Activated B cell treated with CpG ODN at 0.5 μM for 24 hours (primary cell): ENCODE measurements at regions not wholly inside any gene's neighbourhood (a gene's known extent, or its start where the extent isn't known, plus 50 kb on each side); places are given as distances from the start of the nearest gene placed in this dataset.

Experiments
- ATAC-seq: fragments of 200-7000 bp; cut with Tn5 transposase; one replicate; pipeline ENCODE4 v1.10.0; 2021; ENCODE audit warnings: low read depth, mild to moderate bottlenecking, moderate library complexity
- CTCF ChIA-PET: fragments of 350-600 bp; sonication (Branson Sonifier 250); formaldehyde crosslinking; loops from one replicate; lab custom pipeline; 2021; ENCODE audit warnings: antibody characterized with exemption; lab: Charles Lee
- POLR2A ChIA-PET: fragments of 350-600 bp; sonication (Branson Sonifier 250); formaldehyde crosslinking; loops from one replicate; lab custom pipeline; 2021; ENCODE audit warnings: antibody characterized with exemption; lab: Charles Lee
- DNase-seq: peaks from one replicate; pipeline ENCODE4 v3.0.0; 2022
- H3K27ac Mint-ChIP-seq: one replicate; pipeline ENCODE4 v1.8.0; 2020; ENCODE audit warnings: mixed read lengths
- H3K27me3 Mint-ChIP-seq: one replicate; pipeline ENCODE4 v1.8.0; 2021; ENCODE audit warnings: mixed read lengths
- H3K36me3 Mint-ChIP-seq: one replicate; pipeline ENCODE4 v1.8.0; 2021; ENCODE audit warnings: low read depth, mixed read lengths
- H3K4me1 Mint-ChIP-seq: one replicate; pipeline ENCODE4 v1.8.0; 2021; ENCODE audit warnings: mixed read lengths
- H3K4me3 Mint-ChIP-seq: one replicate; pipeline ENCODE4 v1.8.0; 2020; ENCODE audit warnings: mild to moderate bottlenecking, mixed read lengths
- H3K9me3 Mint-ChIP-seq: one replicate; pipeline ENCODE4 v1.8.0; 2020; ENCODE audit warnings: mixed read lengths
- CTCF ChIP-seq: fragments of 200-600 bp; IDR thresholded peaks from one replicate; pipeline ENCODE4 v1.8.0; 2022; ENCODE audit warnings: antibody characterized with exemption, mild to moderate bottlenecking
- intact Hi-C: fragments of 100-400 bp; cut with micrococcal nuclease; formaldehyde crosslinking; loops from one replicate; pipeline ENCODE4 v1.15.1; 2024

GRCh38 chr9:28051559-28052503 lies 478.6 kb upstream of the C9orf72 start:
- Mint-ChIP-seq H3K9me3 (no peaks in the 10 kb centered on the region), H3K4me1 (no peaks in the 10 kb centered on the region), H3K36me3 (no peaks in the 10 kb centered on the region), H3K4me3 (no peak overlapping the region), H3K27ac (no peak overlapping the region), H3K27me3 (no peaks in the 10 kb centered on the region)
- ChIA-PET POLR2A (no interaction called here), CTCF (no interaction called here)
- no peak for ATAC-seq
- no peak for TF ChIP-seq CTCF
- intact Hi-C loops: no loop called here
- no peak for DNase-seq

DNA sequence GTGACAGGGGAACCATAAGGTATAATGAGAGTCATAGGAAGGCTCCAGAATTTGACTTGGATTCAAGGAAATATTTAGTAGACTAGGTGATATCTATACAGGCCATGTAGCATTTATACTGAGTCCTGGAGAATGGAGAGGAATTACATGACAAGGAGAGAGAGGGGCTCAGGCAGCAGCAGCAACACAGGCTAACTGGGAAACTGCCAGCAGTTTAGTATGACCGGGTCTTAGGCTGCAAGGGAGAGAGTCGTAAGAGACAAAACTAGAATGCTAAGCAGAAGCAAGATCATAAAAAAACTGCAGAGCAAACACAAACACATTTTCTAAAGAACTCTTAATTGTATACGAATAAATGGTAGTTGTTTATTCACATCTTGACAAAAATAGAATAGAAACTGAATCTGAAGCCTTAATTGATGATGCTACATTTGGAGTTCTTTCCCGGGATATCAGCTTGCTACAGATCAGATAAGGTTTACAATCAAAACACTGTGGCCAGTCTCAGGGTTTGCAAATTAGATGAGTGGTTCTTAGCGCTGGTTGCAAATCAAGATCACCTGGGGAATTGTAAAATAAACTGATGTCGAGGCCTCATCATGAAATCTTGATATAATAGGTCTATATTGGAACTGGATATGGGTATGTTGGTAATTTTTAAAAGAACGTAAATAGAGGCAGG lies 480.0 kb upstream of the C9orf72 start:
- CTCF ChIA-PET: no interaction called here
- no peak overlapping the region for H3K4me3 Mint-ChIP-seq
- no peaks in the 10 kb centered on the region for H3K9me3 Mint-ChIP-seq
- no peaks in the 10 kb centered on the region for H3K36me3 Mint-ChIP-seq
- POLR2A ChIA-PET: no interaction called here
- ATAC-seq (no peak), DNase-seq (no peak)
- H3K27me3 Mint-ChIP-seq: no peaks in the 10 kb centered on the region
- no peak for TF ChIP-seq CTCF
- H3K4me1 Mint-ChIP-seq: no peaks in the 10 kb centered on the region
- intact Hi-C loops: no loop called here
- H3K27ac Mint-ChIP-seq: no peak overlapping the region

- CTCF ChIA-PET: no interaction called here
- no peaks in the 10 kb centered on the region for H3K4me1 Mint-ChIP-seq
- H3K4me3 Mint-ChIP-seq: no peak overlapping the region
- H3K9me3 Mint-ChIP-seq: no peaks in the 10 kb centered on the region
- H3K27ac Mint-ChIP-seq: no peak overlapping the region
- POLR2A ChIA-PET: no interaction called here
- no peaks in the 10 kb centered on the region for H3K36me3 Mint-ChIP-seq
- H3K27me3 Mint-ChIP-seq: no peaks in the 10 kb centered on the region
- DNase-seq (no peak), ATAC-seq (no peak)
- TF ChIP-seq CTCF: no peak
- intact Hi-C loops: no loop called here
Observed at GRCh38 chr9:28056006-28056405, 482.7 kb upstream of the C9orf72 start.

GRCh38 chr9:28056466-28056865 lies 483.2 kb upstream of the C9orf72 start:
- Mint-ChIP-seq H3K27me3 (no peaks in the 10 kb centered on the region), H3K9me3 (no peaks in the 10 kb centered on the region), H3K4me3 (no peak overlapping the region), H3K4me1 (no peaks in the 10 kb centered on the region), H3K27ac (no peak overlapping the region), H3K36me3 (no peaks in the 10 kb centered on the region)
- ChIA-PET CTCF (no interaction called here), POLR2A (no interaction called here)
- intact Hi-C loops: no loop called here
- ATAC-seq (no peak), DNase-seq (no peak)
- TF ChIP-seq CTCF: no peak

- no peak overlapping the region for H3K27ac Mint-ChIP-seq
- intact Hi-C loops: no loop called here
Observed at GRCh38 chr9:28059192-28059591, 485.9 kb upstream of the C9orf72 start.

More at GRCh38 chr9:28059192-28059591, 485.9 kb upstream of the C9orf72 start:
- Mint-ChIP-seq H3K4me3 (no peak overlapping the region), H3K4me1 (no peaks in the 10 kb centered on the region), H3K9me3 (no peaks in the 10 kb centered on the region), H3K27me3 (no peaks in the 10 kb centered on the region), H3K36me3 (no peaks in the 10 kb centered on the region)
- CTCF ChIA-PET: no interaction called here
- POLR2A ChIA-PET: no interaction called here
- no peak for TF ChIP-seq CTCF
- no peak for DNase-seq
- no peak for ATAC-seq
